ENCODE measurements at regions not wholly inside any gene's neighbourhood (a gene's known extent, or its start where the extent isn't known, plus 50 kb on each side); places are given as distances from the start of the nearest gene placed in this dataset.
"Not testable (repeated sequence)": the region's sequence is repeated elsewhere in the genome, so short reads cannot be mapped to it uniquely, and the experiment has no call there.

DNA sequence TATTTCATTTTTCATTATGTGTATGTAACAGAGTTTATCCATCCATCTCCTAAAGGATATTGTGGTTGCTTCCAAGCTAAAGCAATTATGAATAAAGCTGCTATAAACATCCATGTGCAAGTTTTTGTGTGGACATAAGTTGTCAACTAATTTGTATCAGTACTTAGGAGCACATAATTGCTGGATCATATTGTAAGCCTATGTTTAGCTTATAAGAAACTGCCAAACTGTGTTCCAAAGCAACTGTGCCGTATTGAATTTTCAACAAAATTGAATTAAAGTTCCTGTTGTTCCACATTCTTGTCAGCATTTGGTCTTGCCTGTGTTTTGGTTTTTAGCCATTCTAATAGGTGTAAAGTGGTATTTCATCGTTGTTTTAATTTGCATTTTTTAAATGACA, 416.9 kb downstream of the SLC6A15 start:
- no peak for DNase-seq

DNA sequence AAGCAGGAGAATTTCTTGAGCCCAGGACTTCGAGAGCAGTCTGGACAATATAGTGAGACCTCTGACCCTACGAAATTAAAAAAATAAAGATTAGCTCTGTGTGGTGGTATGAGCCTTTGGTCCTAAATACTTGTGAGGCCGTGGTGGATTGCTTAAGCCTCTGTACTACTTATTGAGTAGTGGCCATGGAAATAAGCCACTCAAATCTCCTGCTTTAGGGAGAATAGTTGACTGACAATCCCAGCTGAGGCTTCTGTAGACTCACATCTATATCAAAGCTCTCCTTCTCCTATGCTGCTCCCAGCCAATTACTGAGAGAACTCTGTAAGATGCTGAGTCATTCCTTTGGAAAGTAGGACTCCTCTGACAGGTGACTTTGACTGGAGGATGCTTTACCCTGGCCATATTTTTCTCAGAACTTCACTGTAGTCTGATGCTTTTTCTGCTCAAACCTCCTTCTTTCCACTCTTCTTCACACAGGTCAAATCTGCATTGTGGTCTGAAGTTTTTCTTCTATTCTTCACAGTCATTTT, 420.2 kb downstream of the SLC6A15 start:
- DNase-seq, result no peak

DNA sequence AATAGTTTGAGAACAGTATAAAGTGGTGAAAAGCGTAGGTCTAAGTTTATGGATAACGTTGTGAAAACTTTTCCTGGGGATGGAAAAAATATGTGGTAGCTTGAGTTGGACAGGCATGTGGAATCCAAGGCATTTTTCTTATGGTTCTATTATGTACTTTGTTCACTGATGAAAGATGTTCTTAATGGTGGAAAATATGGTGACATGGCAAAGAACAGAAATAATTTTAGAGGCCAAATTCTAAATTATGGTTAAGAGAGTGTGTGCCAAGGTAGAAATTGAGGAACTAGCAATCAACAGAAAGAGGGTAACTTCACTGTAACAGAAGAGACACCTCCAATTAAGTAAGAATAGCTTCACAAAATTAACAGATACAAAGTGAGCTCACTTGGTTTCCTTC, 427.8 kb downstream of the SLC6A15 start:
- no peak for DNase-seq

DNA sequence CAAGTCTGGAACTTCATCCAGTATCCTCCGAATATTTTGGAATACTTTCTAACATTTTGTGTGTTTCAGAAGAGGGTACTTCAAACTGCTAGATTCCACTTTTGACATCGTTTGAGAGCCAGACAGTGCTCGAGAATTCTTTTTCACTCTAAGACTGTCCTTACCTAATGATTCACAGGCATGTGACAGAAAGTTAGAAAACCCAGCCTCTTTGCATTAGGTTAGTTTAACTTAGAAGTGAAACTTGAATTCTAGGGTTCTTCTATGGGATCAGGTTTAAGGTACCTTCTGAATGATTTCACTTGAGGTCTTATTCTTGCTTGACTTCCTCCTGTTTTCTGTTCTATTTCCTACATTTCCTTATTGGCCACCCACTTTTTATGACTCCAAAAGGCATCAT, 431.8 kb downstream of the SLC6A15 start:
- no peak for DNase-seq

DNA sequence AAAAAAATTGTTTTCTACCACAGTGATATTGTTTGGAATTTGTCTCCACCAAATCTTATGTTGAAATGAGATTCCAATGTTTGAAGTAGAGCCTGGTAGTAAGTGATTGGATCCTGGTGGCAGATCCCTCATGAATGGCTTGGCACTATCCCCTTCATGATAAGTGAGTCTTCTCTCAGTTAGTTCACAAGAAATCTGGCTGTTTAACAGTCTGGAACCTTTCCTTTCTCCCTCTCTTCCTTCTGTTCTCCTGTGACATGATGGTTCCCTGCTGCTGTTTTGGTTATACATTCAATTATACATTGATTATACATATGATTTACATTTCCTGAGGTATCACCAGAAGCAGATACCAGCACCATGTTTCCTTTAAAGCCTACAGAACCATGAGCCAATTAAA, 442.2 kb downstream of the SLC6A15 start:
- DNase-seq, result no peak

DNA sequence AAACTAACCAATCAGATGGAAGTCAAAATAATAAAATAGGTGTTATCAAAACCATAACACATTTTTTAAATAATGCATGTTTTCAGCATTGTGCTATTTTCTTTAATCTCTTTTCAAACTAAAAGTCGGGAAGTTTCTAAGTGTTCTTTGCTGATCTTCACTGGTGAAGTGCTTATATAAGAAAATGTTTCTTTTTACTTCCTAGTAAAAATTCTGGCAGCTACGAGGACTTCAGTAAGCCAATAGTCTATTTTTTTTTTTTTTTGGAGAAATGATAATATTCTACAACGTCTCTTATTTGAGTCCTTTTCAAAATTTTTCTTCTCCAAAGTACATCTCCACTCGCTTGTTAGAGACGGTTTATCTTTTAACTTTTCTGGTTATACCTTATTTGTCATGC, 448.0 kb downstream of the SLC6A15 start:
- no peak for DNase-seq

DNA sequence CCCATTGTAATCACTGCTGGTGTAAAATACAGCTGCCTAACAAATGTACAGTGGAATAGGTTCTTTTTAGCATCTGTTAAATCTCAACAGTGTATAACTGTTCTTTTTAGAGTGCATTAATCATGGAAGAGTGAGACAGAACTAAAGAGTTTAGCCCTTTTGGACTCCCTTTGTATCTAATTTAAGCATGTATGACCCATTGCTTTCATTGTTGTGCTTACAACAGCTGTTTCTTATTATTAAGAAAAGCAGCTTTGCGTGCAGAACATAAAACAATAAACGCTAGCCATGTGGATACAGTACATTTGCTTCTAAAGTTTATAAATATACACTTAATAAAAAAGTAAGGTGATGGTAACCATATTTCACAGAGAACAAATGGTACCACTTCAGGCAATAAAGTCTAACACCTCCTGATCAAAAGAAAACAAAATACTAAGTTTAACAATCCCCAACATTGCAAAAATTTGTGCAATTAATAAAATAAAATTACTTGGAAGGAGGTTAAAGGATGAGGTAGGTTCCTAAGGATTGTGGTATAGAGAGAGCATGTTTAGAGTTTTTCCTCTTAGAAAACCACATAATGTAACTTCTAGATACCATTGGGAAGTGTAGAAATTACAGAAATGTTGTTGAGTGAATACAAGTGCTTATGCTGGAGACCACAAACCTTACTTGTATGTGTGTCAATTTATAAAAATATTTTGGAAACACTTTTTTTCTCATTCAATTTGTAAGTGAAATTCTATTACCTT, 448.7 kb downstream of the SLC6A15 start:
- DNase-seq, result peak; percentile 53

DNA sequence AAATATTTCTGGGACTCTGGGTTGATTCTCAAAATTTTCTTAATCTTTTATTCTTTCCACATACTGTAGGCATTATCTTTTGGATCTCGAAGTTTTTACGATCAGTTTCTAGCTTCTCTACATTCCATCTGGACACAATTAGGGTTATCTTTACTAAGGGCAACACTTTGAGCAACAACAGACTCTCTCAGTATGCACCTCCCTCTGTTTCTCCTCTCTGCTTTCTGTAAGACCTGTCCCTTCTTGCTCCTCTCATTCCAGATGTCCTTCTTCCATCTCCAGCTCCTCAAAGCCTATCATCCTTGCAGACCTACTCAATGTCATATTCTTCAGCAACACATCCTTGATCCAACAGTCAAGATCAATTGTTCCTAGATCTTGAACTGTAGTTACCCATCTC, 457.0 kb downstream of the SLC6A15 start:
- no peak for DNase-seq

DNA sequence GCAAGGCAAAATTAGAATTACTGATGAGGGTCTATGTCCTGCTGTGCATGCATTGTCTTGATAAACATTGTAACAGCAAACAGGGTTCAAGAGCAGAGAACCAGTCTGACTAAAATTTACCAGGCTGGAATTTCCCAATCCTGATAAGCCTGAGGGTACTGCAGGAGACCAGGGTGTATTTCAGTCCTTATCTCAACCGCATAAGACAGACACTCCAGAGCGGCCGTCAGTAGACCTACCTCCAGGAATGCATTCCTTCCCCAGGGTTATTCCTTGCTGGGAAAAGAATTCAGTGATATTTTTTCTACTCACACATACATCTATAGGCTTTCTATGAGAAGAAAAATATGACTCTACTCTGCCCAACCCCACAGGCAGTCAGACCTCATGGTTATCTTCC, 466.1 kb downstream of the SLC6A15 start:
- not testable (repeated sequence) for DNase-seq

DNA sequence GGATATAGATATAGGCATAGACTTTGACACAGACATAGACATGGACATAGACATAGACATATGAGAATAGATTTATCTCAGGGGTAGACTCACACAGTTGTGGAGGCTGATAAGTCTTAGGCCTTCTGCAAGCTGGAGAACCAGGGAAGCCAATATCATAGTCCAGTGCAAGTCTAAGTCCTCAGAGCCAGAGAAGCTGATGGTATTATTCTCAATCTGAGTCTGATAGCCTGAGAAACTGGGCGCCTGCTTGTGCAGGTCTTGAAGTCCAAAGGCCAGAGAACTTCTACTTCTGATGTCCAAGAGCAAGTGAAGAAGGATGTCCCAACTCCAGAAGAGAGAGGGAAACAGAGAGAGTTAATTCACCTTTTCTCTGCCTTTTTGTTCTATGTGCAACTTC, 476.5 kb downstream of the SLC6A15 start:
- DNase-seq, result no peak

DNA sequence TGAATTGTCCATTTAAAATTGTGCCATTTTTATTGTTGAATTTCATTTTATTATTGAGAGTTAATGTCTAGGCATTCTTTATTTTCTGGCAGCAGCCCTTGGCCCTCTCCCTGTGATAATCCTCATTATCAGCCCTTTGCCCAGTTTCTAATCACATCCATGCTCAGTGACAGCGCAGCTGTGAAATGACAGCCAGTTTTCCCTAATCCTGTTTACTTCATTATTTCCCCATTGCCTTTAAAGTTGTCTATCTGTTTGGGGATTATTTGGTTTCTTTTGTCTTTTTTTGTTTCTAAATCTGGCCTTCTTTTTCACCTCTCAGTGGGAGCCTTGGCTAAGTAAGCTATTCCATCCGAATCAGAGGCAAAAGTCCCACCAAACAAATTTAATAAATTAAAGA, 476.9 kb downstream of the SLC6A15 start:
- DNase-seq, result no peak

DNA sequence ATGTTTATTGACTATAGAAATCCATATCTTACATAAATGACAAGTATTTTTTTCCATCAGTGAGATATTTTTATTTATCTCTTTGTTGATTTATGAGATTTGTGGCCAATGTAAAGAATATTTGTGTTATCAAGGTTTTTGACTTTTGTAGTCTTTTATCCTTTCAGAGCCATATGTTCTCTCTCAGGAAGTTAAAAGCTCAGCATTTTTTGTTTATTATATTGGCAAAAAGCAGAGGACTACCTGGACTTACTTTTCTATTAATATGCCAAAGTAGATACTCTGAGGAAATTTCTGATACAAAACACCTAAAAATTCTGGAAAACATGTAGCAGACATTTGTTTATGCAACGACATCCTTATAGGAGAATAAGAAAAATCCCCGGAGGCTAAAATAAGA, 490.3 kb downstream of the SLC6A15 start:
- no peak for DNase-seq

DNA sequence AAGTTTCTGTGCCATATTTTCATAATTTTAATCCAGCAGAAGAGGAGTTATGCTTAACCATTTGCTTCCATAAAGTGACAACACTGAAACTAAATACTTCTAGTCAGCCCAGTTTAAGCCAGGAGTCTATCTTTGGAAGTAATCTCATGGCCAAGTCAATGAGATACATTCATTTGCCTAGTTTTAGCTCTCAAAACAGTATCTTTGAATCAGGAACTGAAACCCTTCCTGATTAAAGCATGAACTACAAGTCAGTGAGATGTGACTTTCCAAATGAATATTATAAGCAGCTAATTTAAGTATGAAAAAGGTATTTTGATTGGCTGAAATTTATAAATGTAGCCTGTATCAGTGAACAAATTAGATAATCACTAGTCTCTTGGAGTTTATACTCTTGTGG, 491.5 kb downstream of the SLC6A15 start:
- no peak for DNase-seq

DNA sequence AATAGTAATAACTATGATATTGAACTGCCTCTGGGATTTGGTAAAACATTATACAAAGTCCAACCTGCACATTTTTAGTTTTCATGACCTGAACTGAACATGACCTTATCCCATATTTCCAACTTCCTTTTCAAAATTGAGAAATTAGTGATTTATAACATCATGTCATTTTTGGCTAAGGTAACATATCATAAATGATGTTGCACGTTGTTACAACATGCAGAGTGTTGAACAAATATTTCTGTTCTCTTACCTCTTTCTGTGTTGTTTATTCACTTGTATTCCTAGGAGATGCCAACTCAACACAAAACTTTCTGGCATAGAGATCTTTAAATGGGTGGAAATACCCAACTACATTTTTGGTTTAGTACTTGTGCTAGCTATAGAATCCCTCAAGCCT, 496.0 kb downstream of the SLC6A15 start:
- no peak for DNase-seq

DNA sequence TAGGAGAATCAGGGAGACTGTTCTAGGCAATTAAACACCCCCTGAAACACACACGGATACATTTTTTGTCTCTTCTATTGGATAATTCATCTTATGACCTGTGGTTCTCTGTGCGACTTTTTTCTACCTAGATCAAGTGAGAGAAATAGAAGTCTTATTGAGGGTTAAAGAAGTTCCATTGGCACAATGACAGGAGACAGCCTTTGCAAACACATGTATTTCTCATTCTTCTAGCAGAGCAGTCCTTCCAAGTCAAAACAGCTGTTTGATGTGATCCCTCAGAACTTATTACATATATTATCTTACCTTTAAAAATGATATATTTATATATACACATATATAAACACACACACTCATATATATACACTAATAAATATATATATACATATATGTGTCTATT, 496.7 kb downstream of the SLC6A15 start:
- DNase-seq, result no peak

DNA sequence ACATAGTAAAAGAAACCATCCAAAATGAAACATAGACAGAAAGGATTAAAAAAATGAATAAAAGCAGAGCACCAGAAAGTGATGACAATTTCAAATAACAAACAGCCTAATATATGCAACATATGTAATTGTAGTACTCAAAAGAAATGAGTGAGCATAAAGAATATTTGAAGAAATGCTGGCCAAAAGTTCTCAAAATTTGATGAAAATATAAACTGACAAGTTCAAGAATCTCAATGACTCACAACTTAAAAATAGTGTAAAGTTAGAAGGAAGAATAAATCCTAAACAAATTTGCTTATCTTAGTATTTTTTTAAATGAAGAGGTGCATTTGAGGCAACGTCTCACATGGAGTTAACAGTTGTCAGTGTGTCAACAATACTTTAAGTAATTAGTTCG, 498.9 kb downstream of the SLC6A15 start:
- DNase-seq, result no peak

DNA sequence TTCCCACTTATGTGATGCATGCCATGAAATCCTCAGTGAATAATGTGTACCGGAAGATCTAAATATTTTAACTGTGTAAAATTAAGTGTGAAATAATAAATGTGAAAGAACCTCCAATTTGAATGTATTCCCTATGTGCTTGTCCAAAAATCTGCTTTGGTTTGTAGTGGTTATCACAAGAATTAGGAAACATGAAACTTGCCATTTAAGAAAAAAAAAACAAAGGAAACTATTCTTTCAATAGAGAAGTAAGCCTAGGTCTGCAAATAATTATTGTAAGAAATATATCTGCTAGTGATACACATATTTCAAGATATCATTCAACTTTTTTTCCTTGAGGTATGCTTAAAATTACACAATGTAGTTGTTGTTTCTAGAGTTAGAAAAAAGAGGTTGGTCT, 500.4 kb downstream of the SLC6A15 start:
- DNase-seq, result no peak

DNA sequence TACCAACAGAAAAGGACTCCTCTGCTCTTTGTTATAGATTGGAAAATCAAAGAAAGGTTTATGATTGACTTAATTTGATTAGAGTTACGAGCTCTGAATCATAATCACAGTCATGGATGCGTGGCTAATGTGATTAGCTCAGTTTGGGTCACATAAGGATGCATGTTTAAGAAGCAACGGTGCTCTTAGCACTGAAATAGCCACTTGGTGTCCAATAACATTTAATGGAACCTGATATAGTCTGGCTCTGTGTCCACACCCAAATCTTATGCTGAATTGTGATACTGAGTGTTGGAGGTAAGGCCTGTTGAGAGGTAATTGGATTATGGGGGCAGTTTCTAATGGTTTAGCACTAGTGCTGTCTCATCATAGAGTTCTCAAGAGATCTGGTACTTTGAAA, 501.6 kb downstream of the SLC6A15 start:
- no peak for DNase-seq

DNA sequence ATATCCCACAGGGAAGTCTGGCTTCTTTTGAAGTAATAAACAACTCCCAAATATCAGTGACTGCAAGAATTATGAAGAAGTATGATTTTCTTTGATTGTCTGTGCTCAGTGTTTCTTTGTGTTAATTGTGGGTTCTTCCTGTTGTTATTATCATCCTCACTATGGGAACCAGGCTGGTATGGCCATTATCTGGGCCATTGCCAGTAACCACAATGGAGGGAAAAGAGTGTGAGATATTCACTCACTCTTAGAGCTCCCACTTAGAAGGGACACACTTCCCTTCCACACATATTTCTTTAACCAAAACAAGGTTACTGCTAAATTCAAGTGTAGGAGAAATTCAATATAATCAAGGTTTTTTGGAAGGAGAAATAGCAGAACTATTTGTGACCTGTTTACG, 503.7 kb downstream of the SLC6A15 start:
- no peak for DNase-seq

DNA sequence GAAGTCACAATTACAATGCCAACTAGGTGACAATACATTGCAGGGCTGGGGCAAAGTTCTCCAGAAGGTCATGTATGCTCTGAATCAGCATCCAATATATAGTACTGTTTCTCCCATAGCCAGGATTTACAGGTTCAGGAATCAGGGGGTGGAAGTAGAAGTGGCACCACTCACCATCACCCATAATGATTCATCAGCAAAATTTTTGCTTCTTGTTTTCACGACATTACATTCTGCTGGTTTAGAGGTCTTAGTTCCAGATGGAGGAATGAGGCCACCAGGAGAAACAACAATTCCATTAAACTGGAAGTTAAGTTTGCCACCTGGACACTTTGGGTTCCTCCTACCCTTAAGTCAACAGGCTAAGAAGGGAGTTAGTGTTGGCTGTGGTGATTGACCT, 505.9 kb downstream of the SLC6A15 start:
- not testable (repeated sequence) for DNase-seq

DNA sequence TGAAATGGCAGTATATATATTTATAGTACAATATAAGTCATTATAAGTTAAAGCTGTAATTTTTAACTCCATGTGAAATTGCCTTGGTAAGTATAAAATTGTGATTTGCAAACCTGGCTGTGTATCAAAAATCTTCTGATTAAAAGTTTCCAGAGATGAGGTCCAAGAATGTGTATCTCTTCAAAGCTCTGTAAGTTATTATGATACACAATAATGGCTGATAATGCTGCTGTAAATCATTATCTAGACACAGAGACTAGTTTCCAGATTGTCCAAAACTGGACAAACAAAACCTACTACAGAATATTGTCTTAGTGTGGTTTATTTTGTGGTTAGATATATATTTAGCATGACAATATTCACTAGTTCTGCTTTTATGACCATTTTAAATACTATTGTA, 514.8 kb downstream of the SLC6A15 start:
- DNase-seq, result no peak

DNA sequence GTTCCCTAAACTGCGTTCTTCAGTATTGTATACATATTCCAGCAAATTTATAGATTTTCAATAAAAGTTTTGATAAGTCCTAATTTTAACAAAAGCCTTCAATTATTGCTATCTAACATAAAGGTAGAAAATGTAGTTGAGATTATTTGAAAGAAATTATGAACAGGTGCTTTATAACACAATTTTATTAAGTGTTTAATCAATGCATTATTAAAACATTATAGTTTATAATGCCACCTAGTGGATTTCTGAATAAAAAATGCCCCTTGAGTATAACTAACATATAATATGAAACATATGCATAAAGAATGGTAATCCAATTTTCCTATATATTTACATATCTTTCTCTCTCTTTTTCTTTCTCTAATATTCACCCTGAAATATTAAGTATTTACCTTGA, 515.3 kb downstream of the SLC6A15 start:
- no peak for DNase-seq

DNA sequence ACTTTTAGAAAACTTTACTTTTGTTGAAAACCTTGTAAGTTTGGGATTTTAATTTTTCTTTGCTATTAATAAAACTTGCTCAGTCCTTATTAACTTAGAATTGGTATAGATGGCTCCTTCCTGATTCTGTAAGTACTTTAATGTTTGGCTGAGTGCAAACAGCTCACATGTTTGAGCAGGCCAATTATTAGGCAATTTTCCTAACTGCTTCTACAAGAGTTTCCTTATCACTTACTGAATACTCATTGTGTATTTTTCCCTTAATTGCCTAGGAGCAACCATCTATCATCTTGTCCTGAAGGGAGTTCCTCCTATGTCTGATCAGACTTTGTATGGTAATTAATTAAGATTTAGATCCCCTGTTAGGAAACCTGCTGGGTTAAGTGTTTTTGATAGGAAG, 521.4 kb downstream of the SLC6A15 start:
- DNase-seq, result not testable (repeated sequence)

DNA sequence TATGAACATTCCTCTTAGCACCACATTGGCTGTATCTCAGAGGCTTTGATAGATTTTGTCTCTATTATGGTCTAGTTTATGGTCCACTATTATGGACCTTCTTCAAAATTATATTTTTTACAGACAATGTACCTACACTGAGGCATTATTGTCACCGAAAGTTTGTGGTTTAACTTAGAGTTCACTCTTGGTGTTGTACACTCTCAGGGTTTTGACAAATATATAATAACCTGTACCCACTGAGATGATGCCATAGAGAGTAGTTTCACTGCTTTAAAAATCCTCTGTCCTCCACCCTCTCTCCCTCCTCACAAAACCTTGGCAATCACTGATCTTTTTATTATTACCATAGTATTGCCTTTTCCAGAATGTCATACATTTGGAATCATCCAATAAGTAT, 528.2 kb downstream of the SLC6A15 start:
- no peak for DNase-seq

DNA sequence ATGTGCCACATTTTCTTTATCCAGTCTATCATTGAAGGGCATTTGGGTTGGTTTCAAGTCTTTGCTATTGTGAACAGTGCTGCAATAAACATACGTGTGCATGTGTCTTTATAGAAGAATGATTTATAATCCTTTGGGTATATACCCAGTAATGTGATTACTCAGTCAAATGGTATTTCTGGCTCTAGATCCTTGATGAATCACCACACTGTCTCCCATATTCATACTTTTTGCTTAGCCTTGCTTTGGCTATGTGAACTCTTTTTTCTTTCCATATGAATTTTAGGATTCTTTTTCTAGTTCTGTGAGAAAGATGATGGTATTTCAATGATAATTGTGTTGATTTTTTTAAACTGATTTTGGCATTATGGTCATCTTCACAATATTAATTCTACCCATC, 530.1 kb downstream of the SLC6A15 start:
- not testable (repeated sequence) for DNase-seq
